OCI-LY7 (cell line): ENCODE measurements at regions not wholly inside any gene's neighbourhood (a gene's known extent, or its start where the extent isn't known, plus 50 kb on each side); places are given as distances from the start of the nearest gene placed in this dataset.

Experiments used
- BruUV-seq: library from RNA; stranded (reverse); fragments of 400-500 nt; replicated peaks from 2 replicates; lab custom pipeline; 2021; lab: Mats Ljungman, UMichigan
- CTCF ChIA-PET: fragments of 300-600 bp; sonication (Branson Sonifier 250); formaldehyde crosslinking; loops from one replicate; lab custom pipeline; 2022; ENCODE audit warnings: antibody characterized with exemption; ENCODE audit not compliant: unreplicated experiment; lab: Charles Lee
- POLR2A ChIA-PET: fragments of 300-600 bp; sonication (Branson Sonifier 250); formaldehyde crosslinking; loops from one replicate; lab custom pipeline; 2022; ENCODE audit warnings: antibody characterized with exemption; lab: Charles Lee
- DNase-seq: peaks from one replicate; pipeline ENCODE4 v3.0.0-alpha.2; 2015; ENCODE audit warnings: low spot score
- H2AFZ ChIP-seq: fragments of 200-600 bp; sonication (generic), shearing (Covaris generic); 2 replicates; pipeline ENCODE4 v1.6.1; 2014; ENCODE audit warnings: mild to moderate bottlenecking, antibody characterized with exemption, low read length, moderate library complexity
- H3K27ac ChIP-seq: fragments of 200-600 bp; sonication (generic); 2 replicates; pipeline ENCODE4 v1.5.1; 2014; ENCODE audit warnings: mixed run types, low read depth, mild to moderate bottlenecking, moderate library complexity, low read length, inconsistent platforms; ENCODE audit not compliant: poor library complexity, severe bottlenecking
- H3K36me3 ChIP-seq: fragments of 200-600 bp; sonication (generic); 2 replicates; pipeline ENCODE4 v1.6.1; 2014; ENCODE audit warnings: mild to moderate bottlenecking, antibody characterized with exemption, low read length, moderate library complexity, mixed read lengths; ENCODE audit not compliant: insufficient read depth
- H3K4me1 ChIP-seq: fragments of 200-600 bp; sonication (generic); 2 replicates; pipeline ENCODE4 v1.5.1; 2014; ENCODE audit warnings: mild to moderate bottlenecking, low read length; ENCODE audit not compliant: insufficient read depth, poor library complexity, severe bottlenecking
- H3K4me2 ChIP-seq: fragments of 200-600 bp; sonication (generic); 2 replicates; pipeline ENCODE4 v1.6.1; 2014; ENCODE audit warnings: mild to moderate bottlenecking, low read length
- H3K4me3 ChIP-seq: fragments of 200-600 bp; sonication (generic); 2 replicates; pipeline ENCODE4 v1.5.1; 2014; ENCODE audit warnings: mild to moderate bottlenecking, low read depth, low read length; ENCODE audit not compliant: poor library complexity, severe bottlenecking
- H3K79me2 ChIP-seq: fragments of 200-600 bp; sonication (generic); 2 replicates; pipeline ENCODE4 v1.6.1; 2016; ENCODE audit warnings: low read depth, mild to moderate bottlenecking, low read length, moderate library complexity, mixed read lengths; ENCODE audit not compliant: insufficient read depth
- H3K9me2 ChIP-seq: fragments of 200-600 bp; sonication (generic); 2 replicates; pipeline ENCODE4 v1.6.1; 2016; ENCODE audit warnings: mild to moderate bottlenecking, low read length, mixed read lengths; ENCODE audit not compliant: insufficient read depth
- H3K9me3 ChIP-seq: fragments of 200-600 bp; sonication (generic); 2 replicates; pipeline ENCODE4 v1.6.1; 2014; ENCODE audit warnings: mild to moderate bottlenecking, mixed run types, low read length, mixed read lengths
- H4K20me1 ChIP-seq: fragments of 200-600 bp; sonication (generic); 2 replicates; pipeline ENCODE4 v1.6.1; 2014; ENCODE audit warnings: mild to moderate bottlenecking, antibody characterized with exemption, low read length, moderate library complexity, mixed read lengths; ENCODE audit not compliant: insufficient read depth
- EZH2phosphoT487 ChIP-seq: fragments of 200-600 bp; sonication (generic); IDR thresholded peaks from 2 replicates; pipeline ENCODE4 v1.6.1; 2018; ENCODE audit warnings: low read depth, borderline replicate concordance, mild to moderate bottlenecking, mixed run types, antibody characterized with exemption, low read length, moderate library complexity, mixed read lengths
- intact Hi-C: fragments of 100-400 bp; cut with micrococcal nuclease; formaldehyde crosslinking; loops from one replicate; pipeline ENCODE4 v1.10.0; 2022; ENCODE audit not compliant: unreplicated experiment
- TF ChIP-seq, protein P1 (sequence below): fragments of 200-600 bp; sonication (generic); conservative IDR thresholded peaks from 2 replicates; pipeline ENCODE4 v1.5.1; 2014; ENCODE audit warnings: mild to moderate bottlenecking, antibody characterized with exemption, low read length, moderate library complexity, mixed read lengths

DNA sequence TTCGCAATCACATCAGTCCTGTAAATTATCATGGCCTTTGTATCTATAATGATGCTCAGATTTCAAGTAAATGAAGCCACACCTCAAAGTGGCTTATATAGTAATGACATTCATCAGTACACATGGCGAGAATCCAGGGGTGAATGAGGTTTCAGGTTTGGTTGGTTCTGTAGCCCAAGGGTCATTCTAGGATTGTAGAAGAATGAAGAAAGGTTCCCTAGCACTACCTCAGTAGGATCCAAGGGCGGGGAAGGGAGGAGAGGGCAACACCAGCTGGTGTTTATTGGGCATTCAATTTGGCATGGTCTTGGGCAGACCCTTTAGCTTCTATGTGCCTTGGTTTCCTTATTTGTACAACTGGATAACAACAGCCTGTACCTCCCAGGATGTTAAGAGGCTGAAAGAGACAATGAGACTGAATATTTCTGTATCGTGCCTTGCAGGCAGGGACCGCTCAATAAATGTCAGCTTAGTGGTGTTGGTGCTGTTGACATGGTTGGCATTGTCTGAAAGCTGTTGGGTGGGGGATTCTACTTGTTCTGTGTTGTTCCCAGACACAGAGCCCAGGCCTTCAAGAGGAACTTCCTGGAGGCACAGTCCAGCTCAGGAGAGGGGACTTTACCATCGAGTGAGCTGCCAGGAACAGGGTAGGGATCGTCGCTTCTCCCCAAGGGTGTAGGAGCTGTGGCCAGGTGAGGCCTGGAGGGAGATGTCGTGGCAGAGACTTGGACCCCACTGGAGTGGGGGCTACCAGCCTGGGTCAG lies 388.2 kb downstream of the PTPRU start:
- Histone ChIP-seq H3K4me1 (no peaks in the 10 kb centered on the region), H3K36me3 (no peaks in the 10 kb centered on the region), H3K4me2 (no peak overlapping the region), H4K20me1 (no peaks in the 10 kb centered on the region), H3K4me3 (no peak overlapping the region), H3K9me2 (no peaks in the 10 kb centered on the region), H2AFZ (no peak overlapping the region), H3K79me2 (no peaks in the 10 kb centered on the region), H3K27ac (no peak overlapping the region), H3K9me3 (no peaks in the 10 kb centered on the region)
- POLR2A ChIA-PET: no interaction called here
- CTCF ChIA-PET: no interaction called here
- TF ChIP-seq EZH2phosphoT487: no peak
- TF ChIP-seq, protein P1, sequence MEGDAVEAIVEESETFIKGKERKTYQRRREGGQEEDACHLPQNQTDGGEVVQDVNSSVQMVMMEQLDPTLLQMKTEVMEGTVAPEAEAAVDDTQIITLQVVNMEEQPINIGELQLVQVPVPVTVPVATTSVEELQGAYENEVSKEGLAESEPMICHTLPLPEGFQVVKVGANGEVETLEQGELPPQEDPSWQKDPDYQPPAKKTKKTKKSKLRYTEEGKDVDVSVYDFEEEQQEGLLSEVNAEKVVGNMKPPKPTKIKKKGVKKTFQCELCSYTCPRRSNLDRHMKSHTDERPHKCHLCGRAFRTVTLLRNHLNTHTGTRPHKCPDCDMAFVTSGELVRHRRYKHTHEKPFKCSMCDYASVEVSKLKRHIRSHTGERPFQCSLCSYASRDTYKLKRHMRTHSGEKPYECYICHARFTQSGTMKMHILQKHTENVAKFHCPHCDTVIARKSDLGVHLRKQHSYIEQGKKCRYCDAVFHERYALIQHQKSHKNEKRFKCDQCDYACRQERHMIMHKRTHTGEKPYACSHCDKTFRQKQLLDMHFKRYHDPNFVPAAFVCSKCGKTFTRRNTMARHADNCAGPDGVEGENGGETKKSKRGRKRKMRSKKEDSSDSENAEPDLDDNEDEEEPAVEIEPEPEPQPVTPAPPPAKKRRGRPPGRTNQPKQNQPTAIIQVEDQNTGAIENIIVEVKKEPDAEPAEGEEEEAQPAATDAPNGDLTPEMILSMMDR: no peak
- intact Hi-C loops: no loop called here
- no TSS peak for BruUV-seq
- no peak for DNase-seq

DNA sequence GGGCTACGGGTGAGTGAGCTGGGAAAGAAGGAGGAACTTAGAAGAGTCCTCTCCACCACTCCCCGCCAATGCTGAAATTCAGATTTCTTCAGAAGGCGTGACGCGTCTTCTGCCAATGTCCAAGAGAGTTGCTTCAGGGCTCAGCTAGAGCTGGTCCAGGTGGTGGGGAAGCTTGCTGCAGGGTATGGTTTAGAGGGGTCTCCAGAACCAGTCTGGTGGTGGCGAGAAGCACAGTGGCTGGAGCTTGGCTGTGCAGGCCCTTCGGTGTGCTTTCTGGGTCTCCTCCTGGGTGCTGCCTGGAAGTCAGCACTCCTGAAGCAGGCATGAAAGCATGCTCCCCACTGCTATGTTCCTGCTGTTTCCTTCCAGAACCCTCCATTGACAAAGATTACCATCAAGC lies 387.2 kb downstream of the PTPRU start:
- Histone ChIP-seq H3K36me3 (no peaks in the 10 kb centered on the region), H2AFZ (no peak overlapping the region), H3K79me2 (no peaks in the 10 kb centered on the region), H3K4me2 (no peak overlapping the region), H4K20me1 (no peaks in the 10 kb centered on the region), H3K4me3 (no peak overlapping the region), H3K9me3 (no peaks in the 10 kb centered on the region), H3K9me2 (no peaks in the 10 kb centered on the region), H3K4me1 (no peaks in the 10 kb centered on the region), H3K27ac (no peak overlapping the region)
- no TSS peak for BruUV-seq
- intact Hi-C loops: no loop called here
- no peak for TF ChIP-seq EZH2phosphoT487
- TF ChIP-seq, protein P1: no peak
- ChIA-PET CTCF (no interaction called here), POLR2A (no interaction called here)
- DNase-seq: no peak

DNA sequence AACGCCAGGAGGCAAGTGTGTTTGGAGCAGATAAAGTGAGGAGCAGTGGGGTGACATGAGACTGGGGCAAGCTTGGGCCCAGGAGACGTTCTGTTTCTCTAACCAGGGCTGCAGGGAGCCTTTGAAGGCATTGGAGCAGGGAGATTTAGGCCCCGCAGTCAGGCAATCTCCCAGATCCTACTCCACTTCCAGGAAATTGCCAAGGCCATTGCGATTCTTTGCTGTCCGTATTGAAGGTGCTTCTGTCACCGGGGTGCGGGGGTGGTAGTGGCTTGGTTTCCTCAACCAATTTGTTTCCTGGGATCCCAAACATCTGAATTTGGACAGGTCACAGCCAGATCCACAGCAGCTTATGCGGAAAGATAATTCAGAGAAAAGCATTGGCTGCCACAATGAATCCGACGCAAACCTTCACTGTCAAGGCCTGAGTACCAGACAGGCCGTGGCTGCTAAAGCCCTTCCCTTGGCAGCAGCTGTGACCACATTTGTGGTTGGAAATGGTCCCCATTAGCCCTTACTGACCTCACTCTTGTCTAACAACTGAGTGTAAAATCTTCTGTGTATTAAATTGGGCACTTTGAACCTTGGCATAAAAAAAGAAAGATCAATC lies 385.6 kb downstream of the PTPRU start:
- Histone ChIP-seq H3K4me2 (no peak overlapping the region), H3K9me3 (no peaks in the 10 kb centered on the region), H3K79me2 (no peaks in the 10 kb centered on the region), H3K27ac (no peak overlapping the region), H3K4me3 (no peak overlapping the region), H3K9me2 (no peaks in the 10 kb centered on the region), H3K36me3 (no peaks in the 10 kb centered on the region), H2AFZ (no peak overlapping the region), H3K4me1 (no peaks in the 10 kb centered on the region), H4K20me1 (no peaks in the 10 kb centered on the region)
- DNase-seq: no peak
- ChIA-PET POLR2A (no interaction called here), CTCF (no interaction called here)
- no peak for TF ChIP-seq EZH2phosphoT487
- TF ChIP-seq, protein P1: no peak
- BruUV-seq: no TSS peak
- intact Hi-C loops: no loop called here
